Ishikawa (cell line): ENCODE measurements at regions not wholly inside any gene's neighbourhood (a gene's known extent, or its start where the extent isn't known, plus 50 kb on each side); places are given as distances from the start of the nearest gene placed in this dataset.

Experiments used
- CEBPB ChIP-seq: IDR thresholded peaks from 2 replicates; pipeline ENCODE4 v1.6.1; 2012
- CREB1 ChIP-seq: IDR thresholded peaks from 2 replicates; pipeline ENCODE4 v1.6.1; 2012; ENCODE audit warnings: low read depth
- EP300 ChIP-seq: IDR thresholded peaks from 2 replicates; pipeline ENCODE4 v1.6.1; 2012; ENCODE audit warnings: borderline replicate concordance
- MAX ChIP-seq: IDR thresholded peaks from 2 replicates; pipeline ENCODE4 v1.6.1; 2012
- NFIC ChIP-seq: IDR thresholded peaks from 2 replicates; pipeline ENCODE4 v1.6.1; 2012
- RAD21 ChIP-seq: IDR thresholded peaks from 2 replicates; pipeline ENCODE4 v1.6.1; 2012; ENCODE audit warnings: low read depth
- REST ChIP-seq: IDR thresholded peaks from 2 replicates; pipeline ENCODE4 v1.6.1; 2012; ENCODE audit warnings: low read depth, mild to moderate bottlenecking
- TAF1 ChIP-seq: IDR thresholded peaks from 2 replicates; pipeline ENCODE4 v1.6.1; 2012; ENCODE audit warnings: low read depth, mild to moderate bottlenecking
- TCF12 ChIP-seq: IDR thresholded peaks from 2 replicates; pipeline ENCODE4 v1.6.1; 2012; ENCODE audit warnings: low read depth
- USF1 ChIP-seq: IDR thresholded peaks from 2 replicates; pipeline ENCODE4 v1.6.1; 2012
- YY1 ChIP-seq: IDR thresholded peaks from 2 replicates; pipeline ENCODE4 v1.6.1; 2012; ENCODE audit warnings: low read depth

- no peak for TF ChIP-seq CEBPB
- TF ChIP-seq TAF1: no peak
- TF ChIP-seq REST: no peak
- TF ChIP-seq EP300: no peak
- no peak for TF ChIP-seq USF1
- TF ChIP-seq CREB1: no peak
- no peak for TF ChIP-seq NFIC
- no peak for TF ChIP-seq MAX
- TF ChIP-seq TCF12: no peak
- no peak for TF ChIP-seq YY1
- TF ChIP-seq RAD21: no peak
These were observed 388.3 kb downstream of the NR4A2 start for GRCh38 chr2:155944218-155944617.
